DMS79 treated with DMSO at 0.1 percent for 48 hours (cell line): ENCODE measurements at regions not wholly inside any gene's neighbourhood (a gene's known extent, or its start where the extent isn't known, plus 50 kb on each side); places are given as distances from the start of the nearest gene placed in this dataset.

ENCODE experiments used
- DNase-seq: peaks from one replicate; lab custom pipeline; 2025; lab: John Stamatoyannopoulos, UW

GRCh38 chr1:112040891-112041740, 51.6 kb upstream of the KCND3 start:
- no peak for DNase-seq

GRCh38 chr1:112043901-112044300, 54.4 kb upstream of the KCND3 start:
- DNase-seq: no peak

DNA sequence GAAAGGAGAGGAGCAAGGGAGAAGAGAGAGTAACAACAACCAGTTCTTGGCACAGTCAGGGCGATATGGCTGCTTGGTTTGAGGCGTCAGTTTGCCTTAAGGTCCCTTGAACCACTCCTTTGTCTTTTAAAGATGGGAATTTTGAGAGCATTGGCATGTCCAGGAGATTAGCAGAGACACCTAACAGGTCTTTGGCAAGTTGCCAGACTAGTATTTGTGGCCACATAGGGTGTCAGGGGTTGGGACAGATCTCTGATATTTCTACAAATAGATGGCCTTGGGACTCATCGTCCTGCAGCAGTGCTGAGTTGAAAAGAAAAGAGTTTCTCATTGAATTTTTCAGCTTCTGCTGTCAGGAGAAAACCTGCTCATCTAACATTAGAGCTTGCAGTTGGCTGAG, 55.3 kb upstream of the KCND3 start:
- no peak for DNase-seq

DNA sequence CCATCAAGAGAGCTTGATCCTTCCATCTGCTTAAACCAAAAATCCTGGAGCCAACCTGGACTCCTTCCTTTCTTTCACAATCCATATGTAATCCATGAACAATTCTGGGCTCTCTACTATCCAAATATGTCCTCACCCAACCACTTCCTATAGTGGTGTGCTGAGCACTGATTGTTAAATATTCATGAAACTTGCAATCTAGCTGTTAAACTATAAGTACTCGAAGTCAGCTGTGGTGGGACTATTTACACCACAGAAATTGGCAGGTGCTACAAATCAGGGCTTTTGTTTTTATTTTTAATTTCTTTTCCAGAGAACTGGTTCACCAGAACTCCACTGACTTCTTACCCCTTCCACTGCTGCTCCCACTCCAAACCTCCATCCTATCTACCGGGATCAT, 57.2 kb upstream of the KCND3 start:
- DNase-seq: no peak

GRCh38 chr1:112048421-112048820, 59.0 kb upstream of the KCND3 start:
- DNase-seq: no peak

DNA sequence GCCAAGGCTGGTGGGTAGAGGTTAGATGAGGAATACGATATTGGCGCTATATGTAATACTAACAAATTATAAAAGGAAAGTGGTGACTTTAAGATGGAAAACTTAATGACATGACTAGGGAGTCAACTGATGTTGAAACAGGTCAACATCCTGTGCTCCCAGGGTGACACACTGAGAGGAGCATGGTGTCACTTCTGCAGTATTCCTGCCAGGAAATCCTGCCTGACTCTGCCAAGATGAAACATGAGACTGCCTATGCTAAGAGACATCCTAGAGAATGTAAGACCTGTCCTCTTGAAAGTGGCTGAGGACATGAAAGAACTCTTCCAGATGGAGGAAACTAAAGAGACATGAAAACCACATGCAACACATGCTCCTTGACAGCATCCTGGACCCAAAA, 65.0 kb upstream of the KCND3 start:
- no peak for DNase-seq

GRCh38 chr1:112056354-112056753, 66.9 kb upstream of the KCND3 start:
- DNase-seq: no peak

DNA sequence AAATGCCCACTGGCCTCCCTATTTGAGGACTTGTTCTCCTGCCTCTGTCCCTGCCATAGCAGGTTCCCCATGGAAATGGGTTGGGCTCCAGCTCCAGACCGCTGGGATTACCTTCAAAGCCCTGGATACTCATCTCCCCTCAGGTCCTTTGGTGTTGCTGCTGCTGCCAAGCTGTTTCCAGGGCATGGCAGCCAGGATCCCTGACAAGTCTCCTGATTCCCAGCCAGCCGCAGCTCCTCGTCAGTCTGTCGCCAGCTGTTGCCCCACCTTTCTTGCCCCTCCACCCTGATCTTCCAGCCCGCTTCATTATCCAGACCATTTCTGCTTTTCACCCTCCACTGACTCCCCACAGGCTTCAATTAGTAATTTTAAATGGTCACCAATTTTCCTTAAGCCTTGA, 68.3 kb upstream of the KCND3 start:
- DNase-seq: no peak

- no peak for DNase-seq
These were observed 69.5 kb upstream of the KCND3 start for GRCh38 chr1:112058815-112059450.

DNA sequence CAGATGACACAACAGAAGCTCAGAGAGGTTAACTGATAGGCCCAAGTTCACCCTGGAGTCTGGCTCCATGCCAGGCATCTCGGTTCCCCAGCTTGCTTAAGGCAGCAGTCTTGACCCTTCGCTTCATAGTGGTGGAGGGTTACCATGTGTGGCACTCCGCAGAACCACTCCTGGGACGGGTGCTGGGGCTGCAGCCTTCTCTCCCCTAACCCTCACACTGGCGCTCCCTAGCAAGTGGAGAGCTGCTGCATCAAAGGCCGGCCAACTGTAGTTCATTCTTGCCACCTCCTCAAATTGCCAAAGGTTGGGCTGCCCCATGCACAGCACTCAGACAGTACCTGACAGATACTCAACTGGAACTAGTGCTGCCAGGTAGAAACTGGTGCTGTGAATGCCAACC, 70.2 kb upstream of the KCND3 start:
- DNase-seq: no peak

DNA sequence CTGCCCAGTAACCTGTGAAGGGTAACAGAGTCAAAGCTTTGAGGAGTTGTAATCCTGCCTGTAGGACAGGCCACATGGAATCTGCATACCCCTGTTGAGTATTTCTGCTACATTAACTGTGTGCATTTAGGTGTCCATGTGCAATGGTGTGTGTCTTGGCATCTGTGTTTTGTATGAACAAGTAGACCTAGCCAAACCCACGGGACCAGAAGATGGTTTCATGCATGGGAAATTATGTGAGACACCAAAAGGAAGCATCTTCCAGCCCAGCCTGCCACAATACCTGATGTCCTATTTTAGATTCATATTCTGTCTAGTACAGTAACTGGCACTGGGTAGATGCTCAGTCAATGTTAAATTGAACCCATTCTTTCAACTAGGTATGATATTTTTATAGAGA, 70.8 kb upstream of the KCND3 start:
- DNase-seq: no peak

GRCh38 chr1:112061056-112061455, 71.6 kb upstream of the KCND3 start:
- DNase-seq: no peak

GRCh38 chr1:112061901-112062320, 72.4 kb upstream of the KCND3 start:
- no peak for DNase-seq

DNA sequence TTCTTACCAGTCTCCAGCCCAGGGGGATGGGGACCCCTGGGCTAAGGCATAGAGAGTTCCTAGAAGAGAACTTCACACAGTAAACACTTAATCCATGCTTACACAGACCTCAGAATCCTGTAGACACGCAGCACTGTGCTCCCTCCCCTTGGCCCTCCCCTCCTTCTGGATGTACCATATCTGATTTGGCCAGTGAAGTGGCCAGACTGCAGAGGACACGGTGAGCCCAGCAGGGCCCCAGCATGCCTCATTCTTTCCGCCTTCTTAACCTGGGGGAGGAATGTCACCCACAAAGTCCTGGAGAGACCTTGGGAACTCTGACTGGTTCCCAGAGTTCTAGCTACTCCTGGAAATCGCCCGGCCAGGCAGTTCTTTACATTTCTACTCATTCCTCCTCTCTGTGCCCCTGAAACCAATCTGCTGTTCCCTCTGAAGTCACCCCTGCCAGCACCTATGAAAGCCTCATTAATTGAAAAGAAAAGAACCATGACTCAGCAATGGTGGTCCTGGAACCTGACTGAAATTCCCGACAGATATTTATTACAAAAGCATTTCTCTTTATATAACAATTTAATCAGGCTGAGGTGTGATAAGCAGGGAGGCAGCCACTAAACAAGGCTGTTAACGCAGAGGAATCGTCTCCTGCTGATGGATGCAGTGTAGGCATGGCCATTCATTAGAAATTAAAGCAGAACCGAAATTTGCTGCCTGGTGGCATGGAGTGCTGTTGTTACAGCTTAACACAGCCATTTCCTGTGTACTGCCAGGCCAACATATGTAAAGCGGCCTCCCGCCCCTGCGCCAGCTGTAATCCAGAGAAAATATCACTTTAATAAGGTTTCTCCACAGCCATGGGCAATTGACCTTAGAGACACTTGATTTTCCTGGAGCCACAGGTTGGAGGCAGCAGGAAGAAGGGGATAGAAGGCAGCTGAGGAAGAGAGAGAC, 74.6 kb upstream of the KCND3 start:
- DNase-seq: no peak

- DNase-seq: no peak
These were observed 78.5 kb upstream of the KCND3 start for GRCh38 chr1:112067989-112068388.

- no peak for DNase-seq
These were observed 81.2 kb upstream of the KCND3 start for GRCh38 chr1:112070677-112071076.

GRCh38 chr1:112074711-112075110, 85.2 kb upstream of the KCND3 start:
- no peak for DNase-seq

GRCh38 chr1:112075566-112075965, 86.1 kb upstream of the KCND3 start:
- no peak for DNase-seq

DNA sequence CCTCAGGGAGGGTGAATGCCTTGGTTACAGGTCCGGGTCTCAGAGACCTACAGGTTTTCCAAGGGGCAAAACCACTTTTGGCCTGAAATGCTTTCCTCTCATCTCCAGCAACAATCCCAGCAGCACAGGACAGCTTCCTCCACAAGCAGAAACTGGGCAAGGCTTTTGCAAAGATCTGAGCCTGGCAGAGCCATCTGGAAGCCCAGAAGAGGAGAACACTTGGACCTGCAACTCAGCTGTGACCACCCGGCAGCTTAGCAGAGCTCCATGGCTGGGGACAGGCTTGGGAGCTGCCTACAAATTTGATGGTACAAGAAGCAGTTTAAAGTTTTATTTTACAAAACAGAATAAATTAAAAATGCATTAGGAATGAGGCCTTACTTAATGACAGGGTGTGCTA, 90.0 kb upstream of the KCND3 start:
- peak; percentile 45 for DNase-seq

GRCh38 chr1:112083487-112083886, 94.0 kb upstream of the KCND3 start:
- DNase-seq: no peak

GRCh38 chr1:112092656-112093371, 103.3 kb upstream of the KCND3 start:
- DNase-seq: no peak

- DNase-seq: no peak
These were observed 103.9 kb upstream of the KCND3 start for GRCh38 chr1:112093372-112093694.
